ENCODE measurements at regions not wholly inside any gene's neighbourhood (a gene's known extent, or its start where the extent isn't known, plus 50 kb on each side); places are given as distances from the start of the nearest gene placed in this dataset.

GRCh38 chr11:112412383-112412782 is 151.7 kb upstream of the PLET1 start:
- no peak for TF ChIP-seq CTCF (IDR thresholded peaks at IDR 0.05)
- no peak for TF ChIP-seq ZFX (IDR thresholded peaks at IDR 0.05; ENCODE audit: borderline replicate concordance)
- no peak overlapping the region for H3K27ac ChIP-seq

GRCh38 chr11:112417339-112417738 is 156.7 kb upstream of the PLET1 start:
- no peak overlapping the region for H3K27ac ChIP-seq
- TF ChIP-seq ZFX (IDR thresholded peaks at IDR 0.05; ENCODE audit: borderline replicate concordance), result no peak
- TF ChIP-seq CTCF (IDR thresholded peaks at IDR 0.05), result no peak

- TF ChIP-seq CTCF (IDR thresholded peaks at IDR 0.05) (no peak), ZFX (IDR thresholded peaks at IDR 0.05; ENCODE audit: borderline replicate concordance) (no peak)
- H3K27ac ChIP-seq, result no peak overlapping the region
Observed at GRCh38 chr11:112418438-112418837, 157.8 kb upstream of the PLET1 start.

- H3K27ac ChIP-seq, result no peak overlapping the region
- TF ChIP-seq ZFX (IDR thresholded peaks at IDR 0.05; ENCODE audit: borderline replicate concordance) (no peak), CTCF (IDR thresholded peaks at IDR 0.05) (no peak)
Observed at GRCh38 chr11:112421879-112422278, 161.2 kb upstream of the PLET1 start.

GRCh38 chr11:112425121-112425520 is 164.5 kb upstream of the PLET1 start:
- no peak overlapping the region for H3K27ac ChIP-seq
- TF ChIP-seq ZFX (IDR thresholded peaks at IDR 0.05; ENCODE audit: borderline replicate concordance) (no peak), CTCF (IDR thresholded peaks at IDR 0.05) (no peak)

GRCh38 chr11:112437096-112437495 is 176.4 kb upstream of the PLET1 start:
- H3K27ac ChIP-seq, result no peak overlapping the region
- TF ChIP-seq CTCF (IDR thresholded peaks at IDR 0.05) (no peak), ZFX (IDR thresholded peaks at IDR 0.05; ENCODE audit: borderline replicate concordance) (no peak)

GRCh38 chr11:112439614-112440013 is 179.0 kb upstream of the PLET1 start:
- TF ChIP-seq CTCF (IDR thresholded peaks at IDR 0.05) (no peak), ZFX (IDR thresholded peaks at IDR 0.05; ENCODE audit: borderline replicate concordance) (no peak)
- H3K27ac ChIP-seq, result no peak overlapping the region
